PC-3 (cell line): ENCODE measurements at regions not wholly inside any gene's neighbourhood (a gene's known extent, or its start where the extent isn't known, plus 50 kb on each side); places are given as distances from the start of the nearest gene placed in this dataset.
"Not testable (repeated sequence)": the region's sequence is repeated elsewhere in the genome, so short reads cannot be mapped to it uniquely, and the experiment has no call there.

ENCODE experiments used
- ATAC-seq: fragments of 200-7000 bp; cut with Tn5 transposase; 2 replicates; pipeline ENCODE4 v1.9.1; 2020; ENCODE audit warnings: mild to moderate bottlenecking, moderate library complexity
- BruUV-seq: library from RNA; stranded (reverse); fragments of 400-500 nt; replicated peaks from 2 replicates; lab custom pipeline; 2021; lab: Mats Ljungman, UMichigan
- CTCF ChIA-PET: fragments of 300-600 bp; sonication (Branson Sonifier 250); formaldehyde crosslinking; loops from one replicate; lab custom pipeline; 2022; ENCODE audit warnings: antibody characterized with exemption; lab: Charles Lee
- POLR2A ChIA-PET: fragments of 300-600 bp; sonication (Branson Sonifier 250); formaldehyde crosslinking; loops from one replicate; lab custom pipeline; 2022; ENCODE audit warnings: antibody characterized with exemption; ENCODE audit not compliant: unreplicated experiment; lab: Charles Lee
- DNase-seq: peaks from one replicate; pipeline ENCODE4 v3.0.0-alpha.2; 2015
- H2AFZ ChIP-seq: fragments of 300-600 bp; sonication (generic); 2 replicates; pipeline ENCODE4 v1.6.0; 2016; ENCODE audit warnings: antibody characterized with exemption, low read length
- H3F3A ChIP-seq: fragments of 300-600 bp; sonication (generic); one replicate; pipeline ENCODE4 v1.6.0; 2017; ENCODE audit warnings: antibody characterized with exemption, low read length, control low read depth, mild to moderate bottlenecking; ENCODE audit not compliant: unreplicated experiment
- H3K27ac ChIP-seq: fragments of 300-600 bp; sonication (generic); 2 replicates; pipeline ENCODE4 v1.5.1; 2016; ENCODE audit warnings: mild to moderate bottlenecking, low read length
- H3K27me3 ChIP-seq: fragments of 300-600 bp; sonication (generic); 2 replicates; pipeline ENCODE4 v1.6.1; 2016; ENCODE audit warnings: low read length, mixed read lengths
- H3K36me3 ChIP-seq: fragments of 300-600 bp; sonication (generic); 2 replicates; pipeline ENCODE4 v1.6.1; 2016; ENCODE audit warnings: low read depth, mixed run types, low read length, mixed read lengths
- H3K4me1 ChIP-seq: fragments of 300-600 bp; sonication (generic); 2 replicates; pipeline ENCODE4 v1.5.1; 2016; ENCODE audit warnings: low read length; ENCODE audit not compliant: insufficient read depth
- H3K4me2 ChIP-seq: fragments of 300-600 bp; sonication (generic); 2 replicates; pipeline ENCODE4 v1.6.0; 2016; ENCODE audit warnings: low read length
- H3K4me3 ChIP-seq: fragments of 300-600 bp; sonication (generic); 2 replicates; pipeline ENCODE4 v1.5.1; 2016; ENCODE audit warnings: mild to moderate bottlenecking, low read length, mixed read lengths
- H3K79me2 ChIP-seq: fragments of 300-600 bp; sonication (generic); 2 replicates; pipeline ENCODE4 v1.6.1; 2017; ENCODE audit warnings: low read length, mixed read lengths
- H3K9ac ChIP-seq: fragments of 300-600 bp; sonication (generic); 2 replicates; pipeline ENCODE4 v1.6.0; 2016; ENCODE audit warnings: mild to moderate bottlenecking, low read length
- H3K9me2 ChIP-seq: fragments of 300-600 bp; sonication (generic); replicated peaks from 2 replicates; pipeline ENCODE4 v1.6.1; 2016; ENCODE audit warnings: mixed run types, low read length, mixed read lengths
- H3K9me3 ChIP-seq: fragments of 300-600 bp; sonication (generic); 2 replicates; pipeline ENCODE4 v1.6.1; 2016; ENCODE audit warnings: low read length, mixed read lengths
- H4K20me1 ChIP-seq: fragments of 300-600 bp; sonication (generic); 2 replicates; pipeline ENCODE4 v1.6.1; 2016; ENCODE audit warnings: low read length, mixed read lengths
- CTCF ChIP-seq: fragments of 300-600 bp; sonication (generic); conservative IDR thresholded peaks from 2 replicates; pipeline ENCODE4 v1.5.1; 2017; ENCODE audit warnings: antibody characterized with exemption, low read depth, mild to moderate bottlenecking, low read length
- EZH2 ChIP-seq: fragments of 300-600 bp; sonication (generic); IDR thresholded peaks from one replicate; pipeline ENCODE4 v1.6.1; 2017; ENCODE audit warnings: antibody characterized with exemption, mild to moderate bottlenecking, low read length; ENCODE audit not compliant: unreplicated experiment
- EZH2phosphoT487 ChIP-seq: fragments of 300-600 bp; sonication (generic); IDR thresholded peaks from 2 replicates; pipeline ENCODE4 v1.6.1; 2018; ENCODE audit warnings: mild to moderate bottlenecking, antibody characterized with exemption, low read length, borderline replicate concordance
- intact Hi-C: fragments of 100-400 bp; cut with micrococcal nuclease; formaldehyde crosslinking; loops from 2 replicates; pipeline ENCODE4 v1.9.0; 2023

DNA sequence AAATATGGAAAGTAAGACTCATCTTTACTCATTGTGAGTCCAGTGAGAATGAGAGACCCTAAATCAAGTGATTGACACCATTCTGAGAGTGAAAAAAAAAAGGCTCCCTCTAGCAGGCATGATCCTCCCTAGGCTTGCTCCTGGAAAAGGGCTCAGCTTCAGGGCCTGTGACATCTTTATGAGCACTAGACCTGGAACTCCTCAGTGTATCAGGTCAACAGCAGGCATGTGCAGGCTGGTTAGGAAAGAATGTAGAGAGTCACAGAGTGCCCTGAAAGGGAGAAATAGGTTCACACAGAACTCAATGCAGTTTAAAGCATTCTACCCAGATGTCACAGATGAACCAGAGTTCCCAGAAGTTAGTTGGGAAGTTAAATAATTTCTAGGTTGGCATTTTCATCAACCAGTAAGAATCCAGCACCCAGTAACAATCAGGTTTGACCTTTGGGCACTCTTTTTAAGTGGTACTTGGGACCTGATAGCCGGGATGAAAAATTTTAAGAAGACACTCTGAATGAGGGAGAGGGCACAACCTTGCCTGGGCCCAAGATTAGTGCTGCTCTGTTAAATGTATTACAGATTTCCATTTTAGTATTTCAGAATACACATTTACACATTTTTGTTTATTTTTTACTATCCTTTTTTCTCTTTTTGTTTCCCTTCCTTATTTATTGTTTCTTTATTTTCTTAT, 828.8 kb downstream of the C12orf50 start:
- no peaks in the 10 kb centered on the region for H3K4me1 ChIP-seq
- no peaks in the 10 kb centered on the region for H4K20me1 ChIP-seq
- no peak overlapping the region for H3K27ac ChIP-seq
- ATAC-seq (no peak), DNase-seq (no peak)
- TF ChIP-seq EZH2 = no peak
- TF ChIP-seq CTCF = no peak
- no peak for TF ChIP-seq EZH2phosphoT487
- H3K27me3 ChIP-seq = no peaks in the 10 kb centered on the region
- H3F3A ChIP-seq = no peaks in the 10 kb centered on the region
- H3K9me2 ChIP-seq = no peaks in the 10 kb centered on the region
- H3K4me3 ChIP-seq = no peak overlapping the region
- no peak overlapping the region for H3K4me2 ChIP-seq
- intact Hi-C loops = no loop called here
- no TSS peak for BruUV-seq
- CTCF ChIA-PET = no interaction called here
- no peaks in the 10 kb centered on the region for H3K9me3 ChIP-seq
- H3K36me3 ChIP-seq = no peaks in the 10 kb centered on the region
- POLR2A ChIA-PET = no interaction called here
- no peaks in the 10 kb centered on the region for H3K79me2 ChIP-seq
- H3K9ac ChIP-seq = no peak overlapping the region
- H2AFZ ChIP-seq = no peak overlapping the region

GRCh38 chr12:87198181-87198580, 831.0 kb downstream of the C12orf50 start:
- no peak overlapping the region for H2AFZ ChIP-seq
- no peak for ATAC-seq
- H3K4me1 ChIP-seq = no peaks in the 10 kb centered on the region
- H3K79me2 ChIP-seq = no peaks in the 10 kb centered on the region
- no peak for TF ChIP-seq EZH2
- TF ChIP-seq CTCF = no peak
- no peak for TF ChIP-seq EZH2phosphoT487
- no peak overlapping the region for H3K27ac ChIP-seq
- H3K27me3 ChIP-seq = no peaks in the 10 kb centered on the region
- no peaks in the 10 kb centered on the region for H3K36me3 ChIP-seq
- H3K9ac ChIP-seq = no peak overlapping the region
- POLR2A ChIA-PET = no interaction called here
- CTCF ChIA-PET = no interaction called here
- H3K4me2 ChIP-seq = no peak overlapping the region
- H3K9me2 ChIP-seq = no peaks in the 10 kb centered on the region
- BruUV-seq = no TSS peak
- DNase-seq = no peak
- no peaks in the 10 kb centered on the region for H3K9me3 ChIP-seq
- no peaks in the 10 kb centered on the region for H4K20me1 ChIP-seq
- intact Hi-C loops = no loop called here
- H3K4me3 ChIP-seq = no peak overlapping the region
- no peaks in the 10 kb centered on the region for H3F3A ChIP-seq

GRCh38 chr12:87196321-87196720, 832.9 kb downstream of the C12orf50 start:
- Histone ChIP-seq H3K4me3 (no peak overlapping the region), H3K4me1 (no peaks in the 10 kb centered on the region), H3K9me2 (no peaks in the 10 kb centered on the region), H3F3A (no peaks in the 10 kb centered on the region), H3K79me2 (no peaks in the 10 kb centered on the region), H4K20me1 (no peaks in the 10 kb centered on the region), H3K9me3 (no peaks in the 10 kb centered on the region), H3K9ac (no peak overlapping the region), H3K27me3 (no peaks in the 10 kb centered on the region), H3K27ac (no peak overlapping the region), H3K36me3 (no peaks in the 10 kb centered on the region), H2AFZ (no peak overlapping the region), H3K4me2 (no peak overlapping the region)
- ATAC-seq (no peak), DNase-seq (no peak)
- POLR2A ChIA-PET = no interaction called here
- CTCF ChIA-PET = no interaction called here
- intact Hi-C loops = no loop called here
- no peak for TF ChIP-seq EZH2phosphoT487
- no peak for TF ChIP-seq CTCF
- TF ChIP-seq EZH2 = no peak
- BruUV-seq = no TSS peak

DNA sequence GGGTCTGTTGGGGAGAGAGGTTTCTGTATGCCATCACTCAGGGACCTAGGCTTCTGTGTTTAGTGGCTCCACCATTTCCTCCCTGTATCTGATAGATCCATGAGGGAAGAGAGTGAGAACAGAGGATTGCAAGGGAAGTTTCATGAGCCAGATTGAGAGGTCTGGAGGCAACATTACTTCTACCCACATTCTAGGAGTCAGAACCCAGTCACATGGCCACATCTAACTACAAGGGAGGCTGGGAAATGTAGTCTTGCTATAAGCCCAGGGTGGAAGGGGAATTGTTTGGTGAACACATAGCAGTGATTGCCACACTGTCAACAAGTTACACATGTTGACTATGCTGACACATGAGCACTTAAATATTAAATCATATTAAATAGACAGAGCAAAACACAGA, 834.8 kb downstream of the C12orf50 start:
- BruUV-seq, H3K9me3 ChIP-seq, ATAC-seq, H3K9ac ChIP-seq, H3K4me3 ChIP-seq, CTCF ChIA-PET, H3K4me2 ChIP-seq, DNase-seq, H3K27me3 ChIP-seq, H3F3A ChIP-seq, H3K79me2 ChIP-seq, POLR2A ChIA-PET, H3K36me3 ChIP-seq, intact Hi-C loops, H4K20me1 ChIP-seq, H3K4me1 ChIP-seq, H3K27ac ChIP-seq, H3K9me2 ChIP-seq, H2AFZ ChIP-seq: not testable (repeated sequence)
